Activated CD4-positive, alpha-beta T cell treated with anti-CD3 and anti-CD28 coated beads, Interleukin-2, amount 50 U/mL, for 1 hour (primary cell): ENCODE measurements at regions not wholly inside any gene's neighbourhood (a gene's known extent, or its start where the extent isn't known, plus 50 kb on each side); places are given as distances from the start of the nearest gene placed in this dataset.

Experiments used
- DNase-seq: peaks from one replicate; pipeline ENCODE4 v3.0.0-alpha.2; 2020

DNA sequence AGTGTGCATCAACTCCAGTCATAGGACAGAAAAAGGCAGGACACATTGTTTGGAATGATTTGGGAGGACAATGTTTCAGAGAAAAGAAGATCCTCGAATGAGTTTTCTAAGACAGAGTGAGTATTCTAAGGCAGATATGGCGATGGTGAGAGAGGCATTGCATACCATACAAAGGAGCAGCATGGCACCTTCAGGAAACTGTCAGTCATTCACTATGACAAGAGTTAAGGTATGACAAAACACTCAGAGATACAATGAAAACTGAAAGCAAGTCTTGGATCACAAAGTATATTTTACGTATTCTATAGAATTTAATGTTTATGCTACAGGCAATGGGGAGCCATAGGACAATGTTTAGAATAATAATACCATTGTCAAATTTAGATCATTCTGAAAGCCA lies 337.4 kb upstream of the LYPLAL1 start:
- DNase-seq = no peak

DNA sequence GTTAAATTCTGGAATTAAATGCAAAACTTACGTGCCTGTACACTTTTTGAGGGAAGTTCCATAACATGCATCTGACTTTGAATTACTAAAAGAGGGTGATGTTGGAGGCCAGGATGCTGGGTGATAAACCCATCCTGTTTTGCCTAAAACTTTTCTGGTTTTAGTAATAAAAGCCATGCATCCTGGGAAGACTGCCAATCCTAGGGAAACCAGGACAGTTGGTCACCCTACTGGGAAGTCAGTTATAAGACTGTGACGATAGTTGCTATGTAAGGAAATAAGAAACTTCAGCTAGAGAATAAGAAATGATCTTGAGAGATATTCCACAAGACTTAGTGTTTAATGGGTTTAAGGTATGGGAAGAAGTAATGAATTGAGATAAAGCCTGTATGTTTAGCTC lies 336.6 kb upstream of the LYPLAL1 start:
- DNase-seq = no peak

DNA sequence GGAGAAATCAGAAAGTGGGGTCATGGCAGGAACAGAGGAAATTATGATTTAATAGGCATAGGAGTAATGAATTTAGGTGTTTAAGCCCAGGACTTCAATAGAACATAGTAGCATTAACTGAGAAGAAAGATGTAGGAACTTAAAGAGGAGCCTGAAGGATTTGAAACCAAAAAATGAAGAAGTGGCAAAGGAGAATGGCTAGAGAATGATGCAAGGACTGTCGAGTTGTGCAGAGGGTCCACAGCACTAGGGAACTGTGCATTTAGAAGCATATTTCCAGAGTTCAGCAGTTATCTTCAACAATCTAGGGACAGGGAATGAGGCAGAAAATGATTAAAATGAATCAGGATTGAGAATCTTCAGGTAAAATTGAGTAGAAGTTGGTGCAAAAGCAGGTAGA lies 328.1 kb upstream of the LYPLAL1 start:
- DNase-seq = no peak

DNA sequence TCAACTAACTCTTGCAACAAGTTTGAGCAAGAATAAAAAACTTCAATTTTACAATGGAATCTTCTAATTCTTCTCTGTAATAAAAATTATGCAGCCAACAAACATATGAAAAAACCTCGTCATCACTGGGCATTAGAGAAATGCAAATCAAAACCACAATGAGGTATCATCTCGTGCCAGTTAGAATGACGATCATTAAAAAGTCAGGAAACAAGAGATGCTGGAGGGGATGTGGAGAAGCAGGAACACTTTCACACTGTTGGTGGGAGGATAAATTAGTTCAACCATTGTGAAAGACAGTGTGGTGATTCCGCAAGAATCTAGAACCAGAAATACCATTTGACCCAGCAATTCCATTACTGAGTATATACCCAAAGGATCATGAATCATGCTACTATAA lies 327.5 kb upstream of the LYPLAL1 start:
- no peak for DNase-seq

DNA sequence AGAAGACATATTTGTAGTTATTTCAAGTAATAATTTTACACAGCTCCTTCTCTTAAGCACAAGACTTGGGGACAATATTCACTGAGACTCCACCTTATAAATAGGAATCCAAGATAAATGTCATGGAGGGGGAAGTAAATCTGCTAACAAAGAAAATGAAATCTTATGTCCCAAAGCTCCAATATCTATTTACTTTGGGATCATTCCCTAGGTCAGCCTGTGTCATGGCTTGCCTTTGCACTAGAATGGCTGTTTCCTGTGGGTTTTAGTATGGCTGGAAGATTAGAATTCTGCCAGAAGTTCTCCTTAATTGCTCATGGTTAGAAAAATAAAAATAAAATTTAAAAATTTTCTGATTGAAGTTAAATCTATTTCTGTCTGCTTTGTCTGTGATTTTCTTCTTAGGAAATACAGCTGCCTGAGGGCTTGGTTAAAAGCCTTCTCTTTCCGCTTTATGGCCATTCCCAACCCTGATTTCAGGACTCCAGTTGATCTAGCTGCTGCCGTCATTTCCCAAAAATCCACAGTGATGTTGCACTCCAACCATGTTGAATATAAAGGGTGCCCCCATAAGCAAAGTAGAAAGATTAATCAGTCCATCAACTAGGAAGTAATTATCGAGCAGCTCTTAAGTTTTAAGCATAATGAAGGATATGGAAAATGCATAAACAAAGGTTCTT lies 326.4 kb upstream of the LYPLAL1 start:
- no peak for DNase-seq

DNA sequence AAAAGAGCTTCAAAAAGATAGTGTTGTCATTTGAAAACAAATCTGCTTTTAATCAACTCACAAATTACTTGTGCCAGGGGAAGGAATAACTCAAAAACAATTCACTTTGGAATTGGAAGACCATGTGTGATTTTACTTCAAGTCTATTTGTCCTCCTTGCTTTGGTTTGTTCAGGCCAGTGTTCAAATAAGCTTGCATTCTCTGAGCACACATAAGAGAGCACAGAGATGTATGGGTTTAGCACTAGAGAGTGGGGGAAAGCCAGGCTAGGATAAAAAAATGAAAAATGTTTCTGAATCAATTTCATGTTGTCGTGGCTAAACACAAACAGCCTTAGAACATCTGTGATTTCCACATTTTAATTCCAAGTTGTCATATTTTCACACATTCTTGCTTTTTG lies 325.7 kb upstream of the LYPLAL1 start:
- DNase-seq = no peak

DNA sequence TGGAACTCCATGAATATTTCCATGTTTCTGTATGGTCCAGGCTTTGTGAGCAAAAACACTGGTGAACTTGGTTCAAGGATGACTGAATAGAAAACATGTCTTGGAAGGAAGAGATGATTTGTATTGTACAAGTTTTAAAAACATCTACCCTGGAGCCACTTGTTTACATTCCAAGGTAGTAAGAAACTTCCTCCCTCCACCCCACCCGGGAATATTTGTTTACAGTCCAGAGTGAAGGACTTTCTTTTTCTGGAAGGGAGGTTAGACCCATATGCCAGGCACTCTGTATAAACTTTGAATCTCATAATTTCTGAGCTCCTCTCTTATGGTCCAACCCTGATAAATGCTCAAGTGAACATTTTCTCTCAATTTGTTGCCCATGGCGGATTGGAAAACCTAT lies 323.3 kb upstream of the LYPLAL1 start:
- DNase-seq = no peak

DNA sequence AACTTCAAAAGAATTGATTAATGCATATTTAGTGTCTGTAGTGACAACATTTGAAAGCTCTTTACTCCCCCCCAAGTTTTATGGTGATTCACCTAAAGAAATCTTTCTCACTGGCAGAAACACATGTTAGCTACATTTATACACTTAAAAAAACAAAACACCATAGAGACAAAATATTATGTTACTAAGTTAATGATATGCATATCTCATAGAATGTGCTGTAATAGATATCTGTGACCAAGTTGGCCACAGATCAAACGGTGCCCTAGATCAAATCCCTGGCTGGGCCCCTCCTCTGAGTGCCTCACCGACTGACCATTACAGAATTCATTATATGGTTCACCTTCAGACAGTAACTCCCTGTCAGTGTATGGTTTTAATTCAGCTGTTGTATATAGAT lies 322.1 kb upstream of the LYPLAL1 start:
- DNase-seq = no peak

DNA sequence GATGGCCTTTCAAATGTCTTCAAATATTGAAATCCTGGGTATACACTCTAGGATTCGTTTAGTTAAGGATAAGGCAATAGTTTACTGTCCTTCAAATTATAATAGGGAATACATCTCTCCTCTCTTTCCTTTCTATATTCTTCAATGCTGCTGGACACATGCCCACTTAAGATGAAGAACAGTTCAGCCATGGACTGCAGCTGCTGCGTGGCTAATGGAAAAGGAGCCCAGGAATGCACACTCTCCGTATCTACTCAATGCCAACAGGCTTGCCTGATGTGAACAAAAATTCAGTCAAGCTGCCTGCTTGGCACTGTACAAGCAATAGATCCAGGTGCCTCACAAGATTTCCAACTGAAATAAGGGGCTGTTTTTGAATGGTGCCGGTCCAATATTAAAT lies 321.2 kb upstream of the LYPLAL1 start:
- DNase-seq = no peak

DNA sequence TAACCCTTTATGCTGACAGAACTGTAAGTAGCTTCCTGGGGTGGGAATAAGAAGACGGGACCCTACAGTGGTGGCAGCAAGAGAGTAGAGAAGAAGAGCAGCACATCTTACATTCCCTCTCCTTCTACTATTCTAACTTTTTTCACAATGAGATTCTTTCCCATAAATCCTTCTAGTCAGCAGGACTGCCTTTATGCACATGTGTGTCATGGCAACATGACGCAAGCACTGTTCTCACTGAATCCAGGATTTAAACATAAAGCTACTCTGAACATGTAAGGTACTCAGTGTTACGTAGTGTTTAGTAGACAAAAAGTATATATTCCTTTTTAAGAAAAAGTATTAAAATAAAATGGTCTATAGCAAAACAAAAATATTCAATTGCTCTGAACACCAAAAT lies 309.7 kb upstream of the LYPLAL1 start:
- no peak for DNase-seq

DNA sequence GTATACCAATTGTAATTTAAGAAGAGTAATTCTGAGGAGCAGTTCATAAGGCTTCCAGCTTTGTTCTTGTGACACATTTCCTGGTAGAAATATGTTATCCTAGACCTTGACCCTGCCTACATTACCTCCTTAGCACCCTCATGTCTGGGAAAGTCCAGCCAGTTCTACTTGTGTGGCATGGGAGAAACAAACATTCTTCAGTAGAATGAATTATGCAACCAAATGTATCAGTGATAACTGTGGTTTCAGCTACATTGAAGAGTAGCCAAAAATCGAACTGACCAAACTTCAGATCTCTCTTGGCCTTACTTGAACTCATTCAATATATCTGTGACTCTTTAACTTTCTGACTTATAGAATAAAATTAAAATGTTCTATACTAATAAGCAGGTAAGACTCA lies 308.1 kb upstream of the LYPLAL1 start:
- no peak for DNase-seq

DNA sequence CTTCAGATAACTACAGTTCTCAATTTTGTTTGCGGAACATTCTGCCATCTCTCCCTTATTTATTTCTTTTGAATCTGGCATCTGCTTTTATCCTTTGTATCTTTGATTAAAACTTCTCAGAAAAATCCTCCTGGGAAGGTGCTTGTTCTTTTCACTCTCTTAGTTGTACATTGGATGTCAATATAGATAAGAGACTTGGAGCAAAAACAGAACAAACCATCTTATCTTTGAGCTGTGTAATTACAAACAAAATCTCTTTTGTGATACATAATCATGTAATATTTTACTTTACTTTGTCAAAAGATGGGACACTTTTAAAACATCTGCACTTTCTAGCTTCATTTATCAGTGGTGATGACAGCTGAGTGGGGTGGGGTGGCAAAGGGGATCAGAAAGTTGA lies 307.2 kb upstream of the LYPLAL1 start:
- DNase-seq = no peak

DNA sequence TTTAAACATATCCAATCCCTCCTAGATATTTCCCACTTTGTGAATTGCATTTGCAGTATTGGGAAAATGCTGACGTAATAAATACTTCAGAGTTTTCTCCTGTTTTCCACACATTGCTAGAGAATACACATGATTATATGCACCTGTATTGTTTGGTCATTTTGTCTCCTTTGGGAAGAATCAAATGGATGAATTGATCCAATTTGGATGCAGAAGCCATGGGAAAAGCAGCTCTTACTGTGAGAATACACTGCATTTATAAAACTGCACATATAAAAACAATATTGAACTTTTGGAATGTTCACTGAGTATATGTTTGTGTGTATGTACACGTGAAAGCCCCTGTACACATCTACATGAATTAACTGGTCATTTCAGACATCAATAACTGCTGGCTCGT lies 306.6 kb upstream of the LYPLAL1 start:
- no peak for DNase-seq

DNA sequence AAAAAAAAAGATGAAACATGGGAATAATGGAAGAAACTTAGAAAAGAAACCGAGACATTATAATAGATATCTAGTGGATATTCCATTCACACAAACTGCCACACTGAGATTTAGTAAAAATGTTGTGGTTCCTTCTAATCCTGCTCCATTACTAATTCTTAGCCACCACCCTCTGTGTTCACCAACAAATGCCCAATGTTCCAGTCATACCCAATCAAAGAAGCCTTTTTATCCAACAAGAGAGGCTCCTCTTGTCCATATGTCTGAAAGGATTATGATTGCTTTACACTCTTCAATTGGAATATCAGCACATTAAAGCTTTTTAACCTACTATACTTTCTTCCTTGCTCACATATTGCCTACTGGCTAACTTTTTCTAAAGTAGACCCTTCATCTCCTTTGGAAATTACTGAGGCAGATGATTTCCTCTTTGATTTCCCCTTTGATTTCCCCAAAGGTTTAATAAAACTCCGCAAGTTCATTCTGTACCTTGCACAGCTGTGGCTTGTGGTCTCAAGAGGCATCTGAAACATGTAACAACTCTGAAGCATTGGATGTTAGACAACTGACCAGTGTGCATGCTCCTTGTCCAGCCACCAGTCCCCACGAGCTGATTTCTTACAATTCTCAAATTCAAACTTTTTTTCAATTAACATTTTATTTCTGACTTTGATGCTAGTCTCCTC lies 305.6 kb upstream of the LYPLAL1 start:
- DNase-seq = no peak

DNA sequence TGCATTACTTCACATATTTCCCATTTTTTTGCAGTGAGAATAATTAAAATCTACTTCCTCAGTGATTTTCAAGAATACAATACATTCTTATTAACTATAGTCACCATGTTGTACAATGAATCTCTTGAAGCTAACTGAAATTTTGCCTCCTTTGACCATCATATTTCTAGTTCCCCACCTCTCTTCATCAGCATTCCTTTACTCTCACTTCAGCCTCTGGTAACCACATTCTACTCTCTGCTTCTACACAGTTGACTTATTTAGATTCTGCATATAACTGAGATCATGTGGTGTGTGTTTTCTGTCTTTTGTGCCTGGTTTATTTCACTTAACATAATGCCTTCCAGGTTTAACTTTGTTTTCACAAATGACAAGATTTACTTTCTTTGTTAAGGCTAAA lies 304.4 kb upstream of the LYPLAL1 start:
- DNase-seq = no peak

DNA sequence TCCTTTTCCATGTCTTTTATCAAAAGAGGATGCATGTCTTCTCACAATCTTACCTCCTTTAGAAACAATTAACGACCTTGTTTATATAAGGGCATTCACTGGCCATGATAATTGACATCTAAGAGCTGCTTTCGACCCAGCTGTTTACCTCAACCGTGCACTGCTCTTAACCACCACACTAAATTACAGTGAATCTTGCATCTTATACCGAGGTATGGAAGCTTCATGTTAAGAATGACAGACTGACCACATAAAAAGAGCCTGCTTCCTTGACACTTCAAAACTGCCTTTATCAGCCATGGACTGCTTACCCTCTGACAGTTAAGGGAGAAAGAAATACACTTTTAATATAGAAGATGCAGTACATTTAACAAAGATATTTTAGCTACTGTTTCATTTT lies 301.7 kb upstream of the LYPLAL1 start:
- no peak for DNase-seq

DNA sequence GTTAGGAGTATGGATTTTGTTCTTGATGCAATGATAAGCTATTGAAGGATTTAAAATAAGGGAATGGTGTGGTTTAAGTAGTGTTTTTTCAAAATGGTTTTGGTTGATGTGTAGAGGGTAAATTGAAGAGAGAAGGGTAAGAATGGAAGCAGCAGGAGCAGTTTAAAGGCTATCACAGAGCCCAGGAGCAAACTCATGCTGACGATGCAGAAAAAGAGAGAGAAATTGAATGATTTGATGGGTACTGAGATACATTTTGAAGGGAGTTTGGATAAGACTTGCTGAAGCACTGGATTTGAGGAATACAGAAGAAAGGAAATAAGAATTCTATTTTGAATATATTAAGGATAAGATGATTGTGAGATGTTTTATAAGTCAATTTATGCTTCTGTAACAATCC lies 300.8 kb upstream of the LYPLAL1 start:
- DNase-seq = no peak

DNA sequence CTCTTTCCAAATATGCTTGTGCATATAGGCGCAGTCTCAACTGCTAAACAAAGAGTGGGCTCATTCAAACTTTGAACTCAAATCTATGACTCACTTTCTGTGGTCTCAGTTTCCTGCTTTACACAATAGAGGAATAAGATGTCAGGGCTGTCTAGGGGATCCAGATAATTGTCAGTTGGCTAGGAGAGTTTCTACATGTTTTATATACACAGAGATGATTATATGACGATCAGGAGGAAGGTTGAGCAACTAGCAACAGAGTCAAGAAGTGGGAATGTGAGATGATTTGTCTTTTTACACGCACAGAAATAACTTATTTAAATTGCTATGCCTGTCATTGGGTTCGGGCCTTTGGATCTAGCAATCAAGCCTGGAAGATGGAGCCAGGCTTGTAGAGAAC lies 299.4 kb upstream of the LYPLAL1 start:
- no peak for DNase-seq

DNA sequence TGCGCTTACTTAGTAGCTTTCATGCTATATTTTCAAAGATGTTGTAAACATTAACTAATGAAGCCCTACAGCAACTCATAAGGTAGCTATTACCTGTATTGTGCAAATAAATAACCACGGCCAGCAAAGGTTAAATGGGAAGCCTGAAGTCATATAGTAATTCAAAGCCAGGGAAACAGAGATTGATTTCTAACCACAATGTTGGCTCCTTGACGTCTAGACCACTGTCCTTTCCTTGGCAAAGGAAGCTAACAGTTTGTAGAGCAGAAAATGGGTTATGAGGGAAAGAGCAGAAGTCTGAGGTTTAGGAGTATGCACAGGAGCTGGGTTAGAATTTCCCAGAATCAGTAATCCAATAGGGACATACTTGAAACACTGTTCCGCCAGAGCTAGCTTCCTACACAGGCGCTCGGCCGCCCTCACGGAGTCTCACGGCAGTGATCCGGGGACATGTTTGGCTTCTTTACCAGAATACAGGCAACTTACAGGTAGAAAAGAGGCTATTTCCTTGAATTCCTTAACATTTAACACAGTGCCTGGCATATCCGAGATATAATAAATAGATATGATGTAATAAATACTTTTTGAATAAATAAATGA lies 298.8 kb upstream of the LYPLAL1 start:
- DNase-seq = no peak

DNA sequence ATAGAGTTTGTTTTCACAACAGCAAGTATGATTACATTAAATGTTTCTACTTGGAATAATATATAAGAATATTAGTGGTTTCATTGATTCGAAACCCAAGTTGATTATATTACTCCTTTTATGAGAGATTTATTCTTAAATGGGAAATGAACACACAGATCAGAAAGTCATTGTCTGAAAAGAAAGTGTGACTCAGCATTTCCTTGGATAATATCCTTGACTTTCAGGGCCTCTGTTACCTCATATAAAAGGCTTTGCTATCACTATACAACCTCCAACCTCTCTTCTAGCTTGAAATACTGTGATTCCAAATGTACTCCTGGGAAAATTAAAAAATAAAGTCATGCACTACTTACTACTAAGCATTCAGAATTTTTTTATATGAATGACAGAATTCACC lies 295.3 kb upstream of the LYPLAL1 start:
- no peak for DNase-seq

DNA sequence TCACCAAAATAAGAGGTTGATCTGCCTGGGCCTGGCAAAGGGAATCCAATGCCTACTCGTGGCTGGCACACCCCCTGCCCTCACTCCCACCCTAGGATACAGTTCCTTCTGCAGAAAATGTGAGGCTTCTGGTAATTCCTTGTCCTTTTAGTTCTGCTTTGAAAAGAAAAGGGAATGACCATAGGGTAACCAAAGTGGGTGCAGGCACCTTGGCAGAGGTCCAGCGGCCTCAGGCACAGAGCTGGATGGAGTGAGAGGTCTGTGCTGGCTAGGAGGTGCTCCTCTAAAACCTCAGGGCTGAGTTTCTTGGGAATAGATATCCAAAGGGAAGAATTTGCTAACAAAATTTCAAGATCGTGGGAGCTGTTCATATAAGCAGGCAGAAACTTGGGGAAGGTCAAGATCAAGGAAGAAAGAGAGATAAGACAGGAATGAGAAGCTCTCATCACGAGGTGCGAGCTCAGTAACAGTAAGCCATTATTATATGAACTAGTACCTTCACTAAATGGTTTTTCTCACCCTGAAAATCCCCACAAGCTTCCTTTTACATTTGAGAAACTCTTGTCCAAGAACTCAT lies 293.1 kb upstream of the LYPLAL1 start:
- DNase-seq = no peak

DNA sequence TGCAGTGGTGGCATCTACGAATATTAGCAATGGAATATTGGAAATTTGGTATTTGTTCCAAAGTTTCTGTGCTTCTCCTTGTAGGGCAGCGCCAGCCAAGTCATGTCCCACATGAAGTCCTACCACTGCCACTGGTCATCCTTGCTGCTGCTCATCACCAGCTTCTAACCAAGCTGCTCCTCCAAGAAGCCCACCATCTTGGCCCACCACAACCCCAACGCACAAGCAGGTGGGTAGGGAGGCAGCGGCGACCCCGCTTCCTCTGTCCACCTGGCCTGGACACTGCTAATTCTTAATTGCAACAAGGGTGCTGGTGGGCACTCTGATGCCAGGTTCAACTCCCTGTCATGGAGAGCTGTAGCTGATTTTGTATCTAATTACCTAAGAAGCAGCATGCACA lies 291.2 kb upstream of the LYPLAL1 start:
- no peak for DNase-seq

DNA sequence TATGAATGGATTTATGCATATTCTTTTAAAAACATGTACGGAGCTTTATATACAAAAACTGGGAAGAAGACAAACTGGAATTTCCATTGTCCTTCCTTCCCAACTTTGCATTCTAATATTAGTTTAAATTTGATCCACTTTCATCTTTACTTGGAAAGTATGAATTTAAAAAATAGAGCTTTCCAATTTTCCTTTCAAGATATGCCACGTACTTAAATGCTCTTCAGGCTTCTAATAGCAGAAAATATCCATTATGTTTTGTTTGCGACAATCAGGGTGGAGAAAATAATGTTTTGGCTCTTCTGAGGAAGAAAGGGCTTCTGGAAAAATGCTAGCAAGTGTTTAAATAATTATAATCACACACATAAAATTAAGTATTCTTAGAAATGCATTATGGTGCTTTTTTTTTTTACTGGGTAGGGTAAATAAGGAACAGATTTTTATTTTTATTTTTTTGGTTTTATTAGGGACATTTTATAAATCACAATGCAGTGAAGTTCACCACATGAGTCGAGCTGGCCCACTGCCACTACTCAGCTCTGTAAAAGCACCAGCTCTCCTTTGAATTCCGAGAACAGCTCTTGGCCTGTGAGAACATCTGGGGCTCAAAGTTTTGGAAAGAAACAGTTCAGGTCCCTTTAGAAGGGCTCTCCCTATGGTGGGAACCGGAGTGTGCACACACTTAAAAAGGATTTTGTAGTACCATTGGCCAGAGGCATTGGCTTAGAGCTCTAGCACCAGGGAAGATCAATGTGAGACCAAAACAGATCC lies 287.4 kb upstream of the LYPLAL1 start:
- DNase-seq = no peak
